HS-27A (cell line): ENCODE measurements at regions not wholly inside any gene's neighbourhood (a gene's known extent, or its start where the extent isn't known, plus 50 kb on each side); places are given as distances from the start of the nearest gene placed in this dataset.
"Not testable (repeated sequence)": the region's sequence is repeated elsewhere in the genome, so short reads cannot be mapped to it uniquely, and the experiment has no call there.

ENCODE experiments used
- DNase-seq: peaks from one replicate; pipeline ENCODE4 v3.0.0-alpha.2; 2012; ENCODE audit warnings: low read depth, missing footprints

DNA sequence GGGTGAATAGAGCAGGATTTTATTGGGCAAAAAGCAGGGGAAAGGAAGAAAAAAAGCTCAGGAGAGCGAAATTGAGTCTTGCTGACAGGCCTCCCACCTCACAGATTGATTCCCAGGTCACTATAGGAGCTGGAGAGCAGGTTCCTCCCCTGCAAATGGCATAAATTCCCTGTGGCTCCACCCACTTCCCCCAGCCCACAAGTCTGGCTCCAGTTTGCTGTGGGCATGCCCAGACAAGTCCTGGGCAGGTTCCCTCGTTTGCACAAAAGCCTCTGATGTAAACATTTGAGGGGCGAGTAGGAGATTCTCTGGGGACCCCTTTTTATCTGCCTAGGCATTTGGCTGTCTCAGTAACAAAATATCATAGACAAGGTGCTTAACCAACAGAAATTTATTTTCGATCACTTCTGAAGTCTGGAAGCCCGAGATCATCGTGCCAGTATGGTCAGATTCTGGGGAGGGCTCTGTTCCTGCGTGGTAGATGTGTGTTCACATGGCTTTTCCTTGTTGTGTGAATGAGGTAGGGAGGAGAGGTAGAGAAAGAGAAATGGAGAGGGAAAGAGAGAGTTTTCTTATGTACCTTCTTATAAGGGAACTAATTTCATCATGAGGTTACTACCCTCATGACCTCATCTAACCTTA is 614.5 kb downstream of the MAT2B start:
- DNase-seq, result no peak

DNA sequence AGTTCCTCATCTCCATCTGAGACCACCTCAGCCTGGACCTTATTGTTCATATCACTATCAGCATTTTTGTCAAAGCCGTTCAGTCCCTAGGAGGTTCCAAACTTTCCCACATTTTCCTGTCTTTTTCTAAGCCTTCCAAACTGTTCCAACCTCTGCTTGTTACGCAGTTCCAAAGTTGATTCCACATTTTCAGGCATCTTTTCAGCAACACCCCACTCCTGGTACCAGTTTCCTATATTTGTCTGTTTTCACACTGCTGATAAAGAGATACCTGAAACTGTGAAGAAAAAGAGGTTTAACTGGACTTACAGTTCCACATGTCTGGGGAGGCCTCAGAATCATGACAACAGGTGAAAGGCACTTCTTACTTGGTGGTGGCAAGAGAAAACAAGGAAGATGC is 622.1 kb downstream of the MAT2B start:
- DNase-seq, result no peak

DNA sequence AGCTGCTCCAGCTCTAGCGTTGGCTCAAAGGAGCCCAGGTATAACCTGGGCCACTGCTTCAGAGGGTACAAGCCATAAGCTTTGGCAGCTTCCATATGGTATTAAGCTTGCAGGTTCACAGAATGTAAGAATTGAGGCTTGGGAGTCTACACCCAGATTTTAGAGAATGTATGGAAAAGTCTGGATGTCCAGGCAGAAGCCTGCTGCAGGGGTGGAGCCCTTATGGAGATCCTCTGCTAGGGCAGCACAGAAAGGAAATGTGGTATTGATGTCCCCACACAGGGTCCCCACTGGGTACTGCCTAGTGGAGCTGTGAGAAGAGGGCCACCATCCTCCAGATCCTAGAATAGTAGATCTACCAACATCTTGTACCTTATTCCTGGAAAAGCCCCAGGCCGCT is 626.9 kb downstream of the MAT2B start:
- no peak for DNase-seq

DNA sequence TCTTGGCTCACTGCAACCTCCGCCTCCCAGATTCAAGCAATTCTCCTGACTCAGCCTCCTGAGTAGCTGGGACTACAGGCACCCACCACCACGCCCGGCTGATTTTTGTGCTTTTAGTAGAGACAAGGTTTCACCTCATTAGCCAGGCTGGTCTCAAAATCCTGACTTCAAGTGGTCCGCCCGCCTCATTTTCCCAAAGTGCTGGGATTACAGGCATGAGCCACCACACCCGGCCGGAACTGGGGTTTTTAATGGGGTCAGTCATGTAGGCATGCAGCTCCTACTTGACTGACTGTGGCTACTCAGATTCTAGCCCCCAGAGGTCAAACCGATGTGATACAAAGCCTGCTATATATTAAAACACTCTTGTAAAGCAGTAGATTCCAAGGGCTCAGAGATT is 631.7 kb downstream of the MAT2B start:
- no peak for DNase-seq

DNA sequence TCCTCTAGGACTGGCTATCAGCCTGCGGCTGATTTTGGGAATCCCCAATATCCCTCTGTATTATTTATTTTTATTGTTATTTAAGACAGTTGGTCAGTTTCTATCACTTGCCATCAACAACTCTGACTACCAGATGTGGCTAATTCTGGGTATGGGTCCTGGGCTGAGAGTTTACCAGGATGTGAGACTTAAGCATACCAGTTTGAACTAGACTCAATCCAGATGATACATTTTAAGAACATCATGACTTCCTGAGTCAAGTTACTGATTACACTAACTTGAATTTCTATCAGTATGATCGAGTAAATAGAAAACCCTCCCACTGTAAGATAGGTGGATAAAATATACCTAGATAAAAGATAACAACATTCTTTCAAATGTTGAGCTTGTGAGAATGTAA is 634.0 kb downstream of the MAT2B start:
- no peak for DNase-seq

DNA sequence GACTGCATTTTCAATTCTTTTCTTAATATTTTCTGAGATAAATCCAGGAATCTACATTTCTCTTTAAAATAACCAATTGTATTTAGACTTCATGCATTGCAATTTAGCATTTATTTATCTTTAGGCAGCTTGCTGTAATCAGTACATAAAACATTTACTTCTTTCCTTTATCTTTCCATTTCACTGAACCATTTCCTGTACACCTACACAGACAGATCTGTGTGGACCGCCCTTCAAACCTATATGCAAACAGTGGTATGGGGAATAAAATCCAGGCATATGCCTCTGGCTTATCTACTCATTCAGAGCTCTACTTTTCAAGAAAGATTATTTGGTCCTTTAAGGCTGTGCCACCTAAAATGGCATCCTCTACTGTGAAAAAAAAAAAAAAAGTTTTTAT is 640.0 kb downstream of the MAT2B start:
- DNase-seq, result no peak

DNA sequence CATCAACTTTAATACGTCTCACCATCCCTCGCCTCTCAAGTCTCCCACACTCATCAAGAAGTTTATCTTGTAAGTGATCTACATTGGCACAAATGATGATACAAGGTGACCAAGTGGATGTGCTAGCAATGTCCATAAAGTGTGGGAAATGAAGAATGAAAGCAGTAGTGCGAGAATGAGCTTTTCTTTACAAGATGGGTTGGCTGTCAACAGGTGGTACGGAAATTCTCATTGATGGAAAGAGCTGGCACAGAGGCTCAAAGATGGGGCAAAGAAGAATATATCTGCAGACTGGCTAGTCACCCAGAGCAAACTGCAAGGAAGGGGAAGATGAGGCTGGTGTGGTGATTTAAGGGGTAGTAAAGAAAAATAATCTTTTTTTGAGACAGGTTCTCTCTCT is 640.8 kb downstream of the MAT2B start:
- no peak for DNase-seq

DNA sequence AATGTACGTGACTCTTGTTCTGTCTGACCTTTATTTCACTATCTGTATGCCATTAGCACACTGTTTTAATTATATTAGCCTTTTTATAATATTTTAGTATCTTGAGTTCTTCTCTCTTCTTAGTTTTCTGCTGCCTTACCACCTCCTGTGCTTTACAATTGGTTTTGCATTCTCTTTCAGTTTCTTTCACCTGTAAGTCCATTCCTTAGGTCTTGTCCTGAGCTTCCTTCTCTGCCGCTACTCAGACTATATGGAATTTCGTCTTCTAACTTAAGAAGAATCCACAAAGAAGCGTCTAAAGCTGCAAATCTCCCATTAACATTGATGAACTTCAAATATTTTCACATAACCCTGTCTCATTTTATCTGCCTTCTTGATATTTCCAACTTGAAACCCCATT is 642.9 kb downstream of the MAT2B start:
- no peak for DNase-seq

DNA sequence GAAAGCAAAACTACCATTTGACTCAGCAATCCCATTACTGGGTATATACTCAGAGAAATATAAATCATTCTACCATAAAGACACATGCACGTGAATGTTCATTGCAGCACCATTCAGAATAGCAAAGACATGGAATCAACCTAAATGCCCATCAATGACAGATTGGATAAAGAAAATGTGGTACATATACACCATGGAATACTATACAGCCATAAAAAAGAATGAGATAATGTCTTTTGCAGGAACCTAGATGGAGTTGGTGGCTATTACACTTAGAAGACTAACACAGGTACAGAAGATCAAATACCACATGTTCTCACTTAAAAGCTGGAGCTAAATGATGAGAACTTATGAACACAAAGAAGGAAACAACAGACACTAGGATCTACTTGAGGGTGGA is 647.1 kb downstream of the MAT2B start:
- not testable (repeated sequence) for DNase-seq

DNA sequence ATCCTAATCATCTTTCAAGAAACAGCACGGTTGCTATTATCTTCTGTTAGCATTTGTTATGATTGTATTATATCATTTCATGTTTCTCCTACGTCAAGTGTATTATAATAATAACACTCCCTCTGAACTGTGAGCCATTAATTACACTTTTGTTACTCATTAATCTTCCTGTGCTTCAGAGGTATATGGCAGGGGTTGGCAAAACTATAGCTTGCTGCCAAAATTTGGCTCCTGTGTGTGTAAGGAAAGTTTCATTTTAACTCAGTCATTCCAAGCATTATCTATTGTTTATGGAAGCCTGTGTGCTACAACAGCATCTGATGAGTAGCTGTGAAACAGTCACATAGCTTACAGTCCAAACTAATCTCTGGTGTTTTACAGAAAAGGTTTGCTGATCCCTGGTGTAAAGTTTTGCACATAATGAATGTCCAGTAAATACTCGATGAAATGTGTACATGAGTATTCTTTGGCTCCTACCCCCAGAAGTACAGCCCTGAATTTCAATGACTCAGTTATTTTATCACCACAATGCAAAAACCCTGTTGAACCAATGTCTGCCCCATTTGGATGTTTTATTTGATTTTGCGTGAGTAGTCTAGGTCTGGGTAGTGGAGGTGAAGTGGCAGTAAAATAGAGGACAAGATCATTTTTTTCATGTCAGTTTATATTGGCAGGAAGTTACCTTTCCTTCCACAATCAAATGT is 648.2 kb downstream of the MAT2B start:
- DNase-seq, result no peak

DNA sequence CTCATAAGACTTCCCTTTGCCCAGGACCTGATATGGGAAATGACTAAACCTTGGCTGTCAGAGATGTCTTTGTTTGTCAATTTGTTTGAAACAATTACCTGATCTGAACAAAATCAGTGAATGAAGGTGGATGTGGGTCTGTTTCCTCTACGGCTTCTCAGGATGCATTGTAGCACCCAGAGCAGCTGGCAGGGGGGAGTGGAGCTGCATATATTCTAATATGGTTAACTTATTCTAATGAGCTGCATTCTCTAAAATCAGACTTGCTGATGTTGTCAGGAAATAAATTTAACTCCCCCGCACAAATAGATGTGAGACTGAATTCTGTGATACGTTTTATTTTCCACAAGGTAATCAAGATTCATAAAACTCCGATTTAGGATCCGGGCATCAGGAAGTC is 665.4 kb downstream of the MAT2B start:
- no peak for DNase-seq

DNA sequence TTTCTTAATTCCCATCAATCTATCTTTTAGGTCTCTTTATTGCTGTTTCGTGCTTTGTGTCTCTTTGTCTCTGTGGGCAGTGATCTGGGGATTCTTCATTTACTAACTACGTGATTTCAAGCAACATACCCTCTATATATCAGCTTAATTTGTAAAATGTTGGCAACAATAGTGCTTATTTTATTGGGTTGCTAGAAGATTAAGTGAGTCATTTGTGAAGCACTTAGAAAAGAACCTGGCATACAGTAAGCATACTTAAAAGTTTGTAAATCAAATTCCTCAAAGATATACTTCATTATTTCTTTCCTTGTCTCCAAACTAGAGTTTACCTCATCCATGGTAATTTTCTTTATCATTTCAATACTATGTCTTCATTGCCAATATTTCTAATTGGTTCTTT is 669.7 kb downstream of the MAT2B start:
- no peak for DNase-seq

DNA sequence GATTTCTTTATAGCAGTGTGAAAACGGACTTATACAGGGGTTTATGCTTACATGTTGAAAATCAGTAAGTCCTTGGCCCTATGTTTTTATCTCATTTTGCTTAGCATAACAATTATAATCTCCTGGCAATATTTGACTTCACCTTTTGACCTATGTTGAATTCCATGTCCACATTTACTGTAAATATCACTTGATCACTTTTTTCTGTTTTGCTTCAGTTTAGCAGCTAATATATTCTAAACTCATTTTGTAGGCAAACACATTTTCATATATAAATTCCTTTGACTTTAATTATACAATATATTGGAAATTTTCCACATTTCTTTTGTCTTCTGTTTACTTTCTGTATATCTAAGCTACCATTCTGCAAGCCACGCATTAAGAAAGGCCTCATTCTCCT is 674.0 kb downstream of the MAT2B start:
- DNase-seq, result no peak

DNA sequence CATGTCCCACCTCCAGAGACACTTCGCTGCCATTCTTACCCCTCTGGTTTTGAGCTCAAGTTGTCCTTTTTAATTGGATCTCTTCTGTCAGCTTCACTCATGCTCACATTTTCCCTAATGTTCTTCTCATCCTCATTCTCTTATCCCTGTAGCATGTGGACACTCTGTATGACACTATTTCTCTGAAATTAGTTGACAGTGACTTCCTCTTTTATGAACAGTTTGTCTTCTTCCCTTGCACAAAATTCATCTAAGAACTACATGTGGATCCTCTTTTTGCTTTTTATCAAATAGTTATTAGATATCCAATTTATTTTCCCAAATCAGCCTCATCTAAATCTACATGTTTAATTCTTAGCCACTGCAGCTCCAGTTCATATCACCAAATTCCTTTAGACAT is 676.2 kb downstream of the MAT2B start:
- no peak for DNase-seq

DNA sequence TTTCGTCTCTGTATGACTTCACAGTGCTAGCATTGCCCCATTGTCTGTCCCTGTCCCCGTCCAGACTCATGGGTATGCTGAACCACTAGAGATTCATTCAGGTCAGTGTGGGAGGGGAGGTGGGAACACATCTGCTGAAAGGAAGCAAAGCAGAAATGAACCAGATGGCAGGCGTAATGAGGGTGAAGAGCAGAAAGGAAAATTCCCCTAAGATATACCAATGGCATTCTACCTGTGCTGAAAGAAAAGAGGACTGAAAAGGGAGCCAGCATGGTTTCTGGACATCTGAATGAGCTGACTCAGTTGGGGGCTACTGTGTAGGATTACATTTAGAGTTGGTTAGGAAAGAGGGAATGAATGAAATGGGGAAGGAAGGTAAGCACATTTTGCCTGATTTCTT is 678.7 kb downstream of the MAT2B start:
- no peak for DNase-seq

DNA sequence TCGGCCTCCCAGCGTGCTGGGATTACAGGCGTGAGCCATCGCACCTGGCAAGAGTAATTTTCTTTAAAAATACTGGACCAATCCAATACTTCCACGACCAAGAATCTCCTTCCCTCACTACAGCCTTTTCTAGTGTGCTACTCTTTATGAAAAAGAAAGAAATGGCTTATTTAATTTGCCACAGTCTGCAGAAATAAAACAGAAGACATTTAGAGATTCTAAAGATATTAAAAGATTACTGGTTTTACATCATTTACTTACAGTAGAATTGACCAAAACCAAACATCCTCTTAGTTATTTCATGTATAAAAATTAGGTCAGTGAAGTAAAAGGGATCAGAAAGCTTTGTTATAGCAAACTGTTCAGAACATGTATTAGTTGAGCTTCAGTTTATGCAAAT is 679.6 kb downstream of the MAT2B start:
- DNase-seq, result no peak

DNA sequence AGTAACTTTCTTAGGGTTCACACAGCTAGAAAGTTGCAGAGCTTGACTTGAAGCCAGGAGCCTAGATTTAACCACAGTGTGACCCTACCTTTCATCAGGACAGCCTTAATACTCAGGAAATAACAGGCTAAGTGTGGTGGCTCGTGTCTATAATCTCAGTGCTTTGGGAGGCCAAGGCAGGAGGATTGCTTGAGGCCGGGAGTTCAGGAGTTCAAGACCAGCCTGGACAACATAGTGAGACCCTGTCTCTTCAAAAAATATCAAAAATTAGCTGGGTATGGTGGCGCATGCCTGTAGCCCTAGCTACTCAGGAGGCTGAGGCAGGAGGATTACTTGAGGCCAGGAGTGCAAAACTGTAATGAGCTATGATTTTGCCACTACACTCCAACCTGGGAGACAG is 681.1 kb downstream of the MAT2B start:
- no peak for DNase-seq

DNA sequence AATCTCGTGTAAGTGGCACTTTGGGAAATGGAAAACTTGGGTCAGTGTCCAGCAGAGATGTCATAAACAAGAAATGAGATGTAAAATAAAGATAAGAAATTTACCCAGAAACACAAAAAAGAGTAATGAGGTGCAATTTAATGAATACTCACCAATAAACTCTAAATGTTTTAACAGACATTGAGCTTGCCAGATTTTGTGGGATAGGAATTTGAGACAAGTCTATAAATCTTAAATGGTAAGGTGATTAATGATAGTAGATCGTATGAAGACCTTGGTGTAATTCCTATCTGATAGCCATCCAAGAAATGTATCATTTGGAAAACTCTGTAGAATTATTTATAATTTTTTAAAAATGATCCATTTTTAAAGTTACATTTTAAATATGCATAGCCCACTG is 682.4 kb downstream of the MAT2B start:
- DNase-seq, result no peak

DNA sequence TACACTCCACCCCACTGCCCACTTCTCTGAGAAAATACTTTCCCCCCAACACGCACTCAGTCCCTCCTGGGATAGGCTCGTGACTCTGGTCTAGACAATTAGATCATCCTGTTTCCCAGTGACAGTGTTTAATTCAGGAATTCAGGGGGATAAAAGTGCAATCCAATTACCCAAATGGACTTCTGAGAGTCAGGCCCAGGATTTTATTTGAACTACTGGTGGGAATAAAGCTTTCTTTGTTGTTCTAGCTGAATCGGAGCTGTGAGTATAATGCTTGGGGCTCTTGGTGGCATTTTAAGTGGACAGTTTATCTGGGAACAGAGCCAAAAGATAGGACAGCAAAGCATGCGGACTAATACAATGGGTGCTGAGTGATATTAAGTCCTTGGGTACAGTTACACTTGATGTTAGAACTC is 683.3 kb downstream of the MAT2B start:
- no peak for DNase-seq

DNA sequence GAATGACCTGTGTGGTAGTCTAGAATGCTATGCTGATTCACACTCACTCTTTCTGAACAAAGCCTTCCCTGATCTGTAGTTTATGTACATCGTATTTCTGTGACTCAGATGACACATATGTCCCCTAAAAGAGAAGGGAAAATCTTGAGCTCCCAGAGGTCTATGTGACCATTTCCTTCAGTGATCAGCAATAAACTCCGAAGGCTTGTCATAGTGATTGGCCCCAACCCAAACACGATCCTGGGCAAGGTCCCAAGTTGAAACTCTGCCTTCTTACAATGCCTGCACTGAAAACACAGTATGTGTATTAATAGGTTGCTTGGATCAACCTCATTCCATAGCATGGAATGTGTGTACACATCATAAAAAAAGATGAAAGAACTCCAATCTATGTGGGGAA is 685.8 kb downstream of the MAT2B start:
- DNase-seq, result peak; percentile 62

DNA sequence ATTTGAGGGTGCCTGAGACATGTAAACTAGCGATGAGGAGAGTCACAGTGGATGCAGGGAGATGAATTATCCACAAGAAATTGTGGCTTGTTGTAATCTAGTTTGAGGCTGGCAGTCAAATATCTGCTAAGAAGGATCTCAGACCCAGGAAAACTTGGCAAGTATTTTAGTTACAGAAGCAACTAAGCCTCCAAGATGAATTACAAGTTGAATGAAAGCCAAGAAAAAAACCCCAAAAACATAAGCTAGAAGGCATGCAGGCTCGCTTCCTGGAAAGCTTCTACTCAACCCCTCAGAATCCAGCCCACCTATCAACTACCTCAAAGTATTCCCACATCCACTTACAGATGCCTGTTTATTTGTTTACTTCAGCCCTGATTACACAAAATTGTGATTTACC is 696.9 kb downstream of the MAT2B start:
- no peak for DNase-seq

DNA sequence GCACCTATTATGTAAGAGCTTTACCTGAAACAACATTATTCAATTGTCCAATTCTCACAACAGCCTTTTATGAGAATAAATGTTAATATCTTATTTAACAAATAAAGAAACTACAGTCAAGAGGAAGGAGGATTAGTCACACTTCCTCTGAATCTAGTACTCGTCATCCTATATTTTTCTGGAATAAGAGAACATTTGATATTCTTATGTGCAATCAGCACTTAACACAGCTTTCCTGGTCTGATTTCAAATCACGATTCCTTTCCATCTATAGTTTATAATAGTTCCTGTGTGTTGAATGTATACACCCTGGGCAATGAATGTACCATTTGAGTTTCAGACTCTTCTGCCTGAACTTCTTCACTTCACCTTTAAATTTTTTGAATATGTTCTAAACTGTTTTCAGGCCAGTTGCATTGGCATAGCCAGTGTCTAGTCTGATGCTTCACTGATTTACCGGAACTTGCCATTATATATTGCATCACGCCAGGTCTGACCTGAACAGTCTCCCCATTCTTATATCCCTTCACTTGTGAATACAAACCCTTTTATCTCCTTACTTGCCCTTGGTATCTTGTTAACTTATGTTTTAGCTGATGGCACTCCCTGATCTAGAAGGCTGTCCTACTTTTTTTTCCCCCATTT is 698.3 kb downstream of the MAT2B start:
- no peak for DNase-seq

DNA sequence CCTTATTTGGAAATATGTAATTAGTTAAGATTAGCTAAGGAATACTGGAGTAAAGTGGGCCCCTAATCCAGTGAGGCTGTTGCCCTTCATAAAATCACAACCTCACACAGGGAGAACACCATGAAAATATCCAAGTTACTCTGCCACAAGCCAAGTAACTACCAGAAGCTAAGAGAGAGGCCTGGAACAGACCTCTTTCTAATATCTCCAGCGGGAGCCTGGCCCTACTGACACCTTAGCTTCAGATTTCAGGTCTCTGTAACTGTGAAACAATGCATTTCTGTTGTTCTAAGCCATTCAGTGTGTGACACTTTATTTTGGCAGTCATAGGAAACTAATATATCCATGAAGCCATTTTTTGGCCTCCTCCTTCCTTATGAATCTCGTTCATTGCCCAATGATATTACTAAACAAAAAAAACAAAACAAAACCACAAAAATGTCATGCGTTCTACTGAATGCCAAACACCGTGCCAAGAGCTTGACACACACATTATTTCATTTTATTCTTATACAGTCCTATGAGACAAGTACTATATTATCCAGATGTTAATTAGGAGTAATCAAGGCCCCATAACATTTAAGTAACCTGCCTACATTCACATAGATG is 699.0 kb downstream of the MAT2B start:
- no peak for DNase-seq
